ENCODE measurements at regions not wholly inside any gene's neighbourhood (a gene's known extent, or its start where the extent isn't known, plus 50 kb on each side); places are given as distances from the start of the nearest gene placed in this dataset.

GRCh38 chr7:53437336-53437735 is 401.9 kb downstream of the POM121L12 start:
- no TSS peak for BruUV-seq (replicated peaks)
- ATAC-seq, result no peak
- 1% methylated on average over 4 of the region's 4 CpGs for WGBS (ENCODE audit: low lambda C conversion rate)
- Histone ChIP-seq H4K20me1 (ENCODE audit: insufficient read depth, low read length) (no peaks in the 10 kb centered on the region), H3K9me3 (ENCODE audit: low read length) (peaks cover 45% of the 10 kb centered on the region), H3K9ac (ENCODE audit: insufficient read depth, low read depth, low read length) (no peak overlapping the region), H2AFZ (ENCODE audit: low read length) (no peak overlapping the region), H3K4me2 (ENCODE audit: low read depth, low read length) (no peak overlapping the region), H3K27ac (ENCODE audit: extremely low read length, insufficient read depth, low read length) (no peak overlapping the region), H3K4me3 (replicated peaks in 1 of 3; ENCODE audit: insufficient read depth in 1 of 3, low read depth in 2 of 3, low read length in 3 of 3) (no peak overlapping the region), H3K36me3 (replicated peaks in 1 of 2; ENCODE audit: control insufficient read depth in 1 of 2, insufficient read depth in 2 of 2, low read length in 2 of 2) (no peaks in the 10 kb centered on the region), H3K79me2 (ENCODE audit: insufficient read depth, low read length) (no peaks in the 10 kb centered on the region), H3K27me3 (ENCODE audit: control insufficient read depth in 1 of 2, insufficient read depth in 2 of 2, low read length in 2 of 2) (no peaks in the 10 kb centered on the region), H3K4me1 (ENCODE audit: insufficient read depth, low read length) (no peaks in the 10 kb centered on the region)
- in situ Hi-C loops (cut with HindIII; ENCODE audit: extremely low pct_ligation_motif_present, low pct_unique_long_range_greater_than_20kb), result no loop called here
- TF ChIP-seq TFDP1 (CRISPR knock-in tag; IDR thresholded peaks at IDR 0.05; ENCODE audit: borderline replicate concordance), result no peak
- TF ChIP-seq ZNF790 (CRISPR knock-in tag; IDR thresholded peaks at IDR 0.05; ENCODE audit: borderline replicate concordance), result no peak
- no peak for TF ChIP-seq GLI4 (CRISPR knock-in tag; IDR thresholded peaks at IDR 0.05; ENCODE audit: borderline replicate concordance)
- TF ChIP-seq ZNF225 (CRISPR knock-in tag; IDR thresholded peaks at IDR 0.05), result no peak
- no peak for TF ChIP-seq RCOR2 (CRISPR knock-in tag; IDR thresholded peaks at IDR 0.05)
- TF ChIP-seq ZSCAN9 (CRISPR knock-in tag; IDR thresholded peaks at IDR 0.05; ENCODE audit: borderline replicate concordance), result no peak
- TF ChIP-seq ZFP1 (CRISPR knock-in tag; IDR thresholded peaks at IDR 0.05), result no peak
- TF ChIP-seq NFYB (CRISPR knock-in tag; IDR thresholded peaks at IDR 0.05), result no peak
- no peak for TF ChIP-seq NR2F2 (IDR thresholded peaks at IDR 0.05; ENCODE audit: borderline replicate concordance, low read depth)
- TF ChIP-seq HHEX (CRISPR knock-in tag; IDR thresholded peaks at IDR 0.05), result no peak
- TF ChIP-seq ZKSCAN5 (CRISPR knock-in tag; IDR thresholded peaks at IDR 0.05), result no peak
- no peak for TF ChIP-seq ZNF784 (CRISPR knock-in tag; IDR thresholded peaks at IDR 0.05; ENCODE audit: borderline replicate concordance)
- TF ChIP-seq ZNF776 (CRISPR knock-in tag; IDR thresholded peaks at IDR 0.05), result no peak
- no peak for TF ChIP-seq ZNF12 (CRISPR knock-in tag; IDR thresholded peaks at IDR 0.05)
- TF ChIP-seq ZNF430 (CRISPR knock-in tag; IDR thresholded peaks at IDR 0.05), result no peak
- TF ChIP-seq ZNF124 (CRISPR knock-in tag; IDR thresholded peaks at IDR 0.05), result no peak
- TF ChIP-seq MXD3 (CRISPR knock-in tag; IDR thresholded peaks at IDR 0.05), result no peak
- TF ChIP-seq PITX1 (CRISPR knock-in tag; IDR thresholded peaks at IDR 0.05), result no peak
- TF ChIP-seq NFIC (IDR thresholded peaks at IDR 0.05; ENCODE audit: low read length), result no peak
- no peak for TF ChIP-seq FOXA3 (CRISPR knock-in tag; IDR thresholded peaks at IDR 0.05)
- intact Hi-C loops (cut with micrococcal nuclease; ENCODE audit: unreplicated experiment), result no loop called here
- no peak for FAIRE-seq
- CTCF ChIA-PET (ENCODE audit: low intra/inter-chr PET ratio, low total read pairs), result no interaction called here
- POLR2A ChIA-PET, result no interaction called here
- no peak for DNase-seq (ENCODE audit: low spot score)

Measured in HepG2 (cell line).